ENCODE measurements at regions not wholly inside any gene's neighbourhood (a gene's known extent, or its start where the extent isn't known, plus 50 kb on each side); places are given as distances from the start of the nearest gene placed in this dataset.

GRCh38 chr6:14863902-14864850, 381.7 kb upstream of the JARID2 start:
- no peaks in the 10 kb centered on the region for H3K9me2 ChIP-seq (ENCODE audit: insufficient read depth, low read length)
- H3K36me3 ChIP-seq (ENCODE audit: insufficient read depth, low read length), result no peaks in the 10 kb centered on the region
- ChIA-PET POLR2A (interaction anchor here (0.6 to 1.1 kb wide), 2 partner anchors 15 to 791 kb away, joined by 3 to 4 read pairs; no protein-coding TSS in a partner anchor), CTCF (ENCODE audit: unreplicated experiment) (no interaction called here)
- no peak overlapping the region for H3K4me3 ChIP-seq (ENCODE audit: low read depth, low read length, poor library complexity, severe bottlenecking)
- intact Hi-C loops (cut with micrococcal nuclease; ENCODE audit: unreplicated experiment), result no loop called here
- no peaks in the 10 kb centered on the region for H3K79me2 ChIP-seq (ENCODE audit: insufficient read depth, low read depth, low read length)
- BruUV-seq (replicated peaks), result no TSS peak
- no peak for DNase-seq (ENCODE audit: low spot score)
- H2AFZ ChIP-seq (ENCODE audit: low read length), result no peak overlapping the region
- H3K27ac ChIP-seq (ENCODE audit: low read depth, low read length, poor library complexity, severe bottlenecking), result no peak overlapping the region
- H3K9me3 ChIP-seq (ENCODE audit: low read length), result no peaks in the 10 kb centered on the region
- no peaks in the 10 kb centered on the region for H4K20me1 ChIP-seq (ENCODE audit: insufficient read depth, low read length)
- TF ChIP-seq EZH2phosphoT487 (IDR thresholded peaks at IDR 0.05; ENCODE audit: borderline replicate concordance, low read depth, low read length) (no peak), CTCF (conservative IDR thresholded peaks at IDR 0.05; ENCODE audit: low read length) (no peak)
- no peak overlapping the region for H3K4me2 ChIP-seq (ENCODE audit: low read length)
- H3K4me1 ChIP-seq (ENCODE audit: insufficient read depth, low read length, poor library complexity, severe bottlenecking), result peaks cover 10% of the 10 kb centered on the region

GRCh38 chr6:14865531-14866100, 380.3 kb upstream of the JARID2 start:
- Histone ChIP-seq H3K9me3 (ENCODE audit: low read length) (no peaks in the 10 kb centered on the region), H4K20me1 (ENCODE audit: insufficient read depth, low read length) (no peaks in the 10 kb centered on the region), H3K27ac (ENCODE audit: low read depth, low read length, poor library complexity, severe bottlenecking) (no peak overlapping the region), H3K4me2 (ENCODE audit: low read length) (peak overlapping the region; percentile 41), H3K36me3 (ENCODE audit: insufficient read depth, low read length) (no peaks in the 10 kb centered on the region), H3K4me1 (ENCODE audit: insufficient read depth, low read length, poor library complexity, severe bottlenecking) (peaks cover 22% of the 10 kb centered on the region), H3K9me2 (ENCODE audit: insufficient read depth, low read length) (no peaks in the 10 kb centered on the region), H2AFZ (ENCODE audit: low read length) (peak overlapping the region; percentile 89), H3K4me3 (ENCODE audit: low read depth, low read length, poor library complexity, severe bottlenecking) (no peak overlapping the region), H3K79me2 (ENCODE audit: insufficient read depth, low read depth, low read length) (no peaks in the 10 kb centered on the region)
- no TSS peak for BruUV-seq (replicated peaks)
- intact Hi-C loops (cut with micrococcal nuclease; ENCODE audit: unreplicated experiment), result no loop called here
- no peak for TF ChIP-seq EZH2phosphoT487 (IDR thresholded peaks at IDR 0.05; ENCODE audit: borderline replicate concordance, low read depth, low read length)
- TF ChIP-seq CTCF (conservative IDR thresholded peaks at IDR 0.05; ENCODE audit: low read length), result no peak
- DNase-seq (ENCODE audit: low spot score), result peak; percentile 66
- CTCF ChIA-PET (ENCODE audit: unreplicated experiment), result no interaction called here
- POLR2A ChIA-PET, result interaction anchor here (0.5 to 1.0 kb wide), 3 partner anchors 8 to 1263 kb away, joined by 3 read pairs; no protein-coding TSS in a partner anchor
